Liver (tissue), 8 donors: ENCODE measurements at regions not wholly inside any gene's neighbourhood (a gene's known extent, or its start where the extent isn't known, plus 50 kb on each side); places are given as distances from the start of the nearest gene placed in this dataset.

ENCODE experiments used
- DNase-seq: peaks from one replicate; pipeline ENCODE4 v3.0.0-alpha.2; 2017; ENCODE audit warnings: low spot score
- H3K27ac ChIP-seq, 2 donors: one replicate each; pipeline ENCODE4 v1.7.0; 2013; ENCODE audit warnings: inconsistent platforms in 2 of 2, low read length in 2 of 2, control low read depth in 1 of 2, low read depth in 1 of 2, mild to moderate bottlenecking in 1 of 2
- H3K27me3 ChIP-seq, 4 donors: one replicate each; pipeline versions ENCODE4 v1.6.1 to v1.7.0; 2013; ENCODE audit warnings: low read length in 3 of 4, inconsistent platforms in 1 of 4, mild to moderate bottlenecking in 1 of 4, moderate library complexity in 1 of 4; ENCODE audit not compliant: control insufficient read depth in 4 of 4, insufficient read depth in 4 of 4
- H3K36me3 ChIP-seq, 4 donors: one replicate each; pipeline versions ENCODE4 v1.6.1 to v1.7.0; 2013; ENCODE audit warnings: low read length in 3 of 4, mild to moderate bottlenecking in 3 of 4, low read depth in 1 of 4, moderate library complexity in 1 of 4; ENCODE audit not compliant: control insufficient read depth in 4 of 4, insufficient read depth in 3 of 4
- H3K4me1 ChIP-seq, 4 donors: one replicate each; pipeline versions ENCODE4 v1.6.1 to v1.7.0; 2013; ENCODE audit warnings: low read length in 3 of 4, mild to moderate bottlenecking in 3 of 4, moderate library complexity in 1 of 4; ENCODE audit not compliant: control insufficient read depth in 4 of 4, insufficient read depth in 4 of 4
- H3K4me3 ChIP-seq, 3 donors: one replicate each; pipeline versions ENCODE4 v1.6.1 to v1.7.0; 2013; ENCODE audit warnings: low read length in 3 of 3, control low read depth in 1 of 3, low read depth in 1 of 3, mild to moderate bottlenecking in 1 of 3
- H3K9ac ChIP-seq, 2 donors: one replicate each; pipeline ENCODE4 v1.7.0; 2013; ENCODE audit warnings: low read length in 2 of 2, mild to moderate bottlenecking in 2 of 2, moderate library complexity in 2 of 2, control low read depth in 1 of 2, low read depth in 1 of 2
- H3K9me3 ChIP-seq, 4 donors: one replicate each; pipeline versions ENCODE4 v1.6.1 to v1.7.0; 2013; ENCODE audit warnings: low read length in 3 of 4; ENCODE audit not compliant: control insufficient read depth in 4 of 4
- CTCF ChIP-seq: fragments of 150-350 bp; IDR thresholded peaks from 2 replicates; pipeline ENCODE4 v1.5.1; 2017; ENCODE audit warnings: improper control_type of control experiment, low read depth, low read length; ENCODE audit not compliant: missing input control
- EGR1 ChIP-seq, 2 donors: IDR thresholded peaks; 2 replicates each; pipeline ENCODE4 v1.6.1; 2016 to 2018; ENCODE audit warnings: antibody characterized with exemption in 2 of 2, low read depth in 2 of 2
- FOXA1 ChIP-seq: IDR thresholded peaks from 2 replicates; pipeline ENCODE4 v1.6.1; 2016; ENCODE audit warnings: antibody characterized with exemption
- FOXA2 ChIP-seq: IDR thresholded peaks from 2 replicates; pipeline ENCODE4 v1.6.1; 2016; ENCODE audit warnings: antibody characterized with exemption
- GABPA ChIP-seq, 2 donors: IDR thresholded peaks in 1 of 2; conservative IDR thresholded peaks in 1 of 2; 2 replicates each; pipeline ENCODE4 v1.6.1; 2016; ENCODE audit warnings: antibody characterized with exemption in 2 of 2, mild to moderate bottlenecking in 1 of 2, moderate library complexity in 1 of 2
- HNF4A ChIP-seq, 2 donors: conservative IDR thresholded peaks; 2 replicates each; pipeline ENCODE4 v1.6.1; 2016; ENCODE audit warnings: antibody characterized with exemption in 2 of 2, mild to moderate bottlenecking in 2 of 2
- NR2F2 ChIP-seq: IDR thresholded peaks from 2 replicates; pipeline ENCODE4 v1.6.1; 2016; ENCODE audit warnings: antibody characterized with exemption
- RAD21 ChIP-seq, 2 donors: IDR thresholded peaks; 2 replicates each; pipeline ENCODE4 v1.6.1; 2016; ENCODE audit warnings: antibody characterized with exemption in 2 of 2, mild to moderate bottlenecking in 2 of 2
- REST ChIP-seq: IDR thresholded peaks from 2 replicates; pipeline ENCODE4 v1.6.1; 2016; ENCODE audit warnings: antibody characterized with exemption, mild to moderate bottlenecking
- RXRA ChIP-seq, 2 donors: IDR thresholded peaks; 2 replicates each; pipeline ENCODE4 v1.6.1; 2017 to 2018; ENCODE audit warnings: antibody characterized with exemption in 2 of 2, mild to moderate bottlenecking in 1 of 2
- SP1 ChIP-seq: IDR thresholded peaks from 2 replicates; pipeline ENCODE4 v1.6.1; 2018; ENCODE audit warnings: antibody characterized with exemption, mild to moderate bottlenecking
- TAF1 ChIP-seq: conservative IDR thresholded peaks from 2 replicates; pipeline ENCODE4 v1.6.1; 2016; ENCODE audit warnings: antibody characterized with exemption, mild to moderate bottlenecking
- YY1 ChIP-seq: IDR thresholded peaks from 2 replicates; pipeline ENCODE4 v1.6.1; 2016; ENCODE audit warnings: antibody characterized with exemption, mild to moderate bottlenecking
- ZBTB33 ChIP-seq: IDR thresholded peaks from 2 replicates; pipeline ENCODE4 v1.6.1; 2016; ENCODE audit warnings: antibody characterized with exemption
- WGBS: extraction: QIAGEN DNeasy Blood & Tissue Kit; methylation state at CpG from one replicate; pipeline ENCODE4 v1.1.7; 2013; 5-methylcytosine and 5-hydroxymethylcytosine counted together
- donor health status: healthy.
- donor health status: healthy.
- donor health status: healthy.
- donor health status: healthy.
- donor health status: healthy.

GRCh38 chr14:65800694-65801093, 388.2 kb downstream of the FUT8 start:
- Histone ChIP-seq H3K4me1 (no peaks in the 10 kb centered on the region), H3K36me3 (no peaks in the 10 kb centered on the region), H3K9ac (no peak overlapping the region), H3K27me3 (no peaks in the 10 kb centered on the region), H3K4me3 (no peak overlapping the region), H3K27ac (no peak overlapping the region), H3K9me3 (no peaks in the 10 kb centered on the region)
- 84% methylated on average over 6 of the region's 6 CpGs for WGBS
- no peak for TF ChIP-seq ZBTB33
- no peak for TF ChIP-seq GABPA (IDR thresholded peaks at IDR 0.05 in 1 of 2, conservative IDR thresholded peaks at IDR 0.05 in 1 of 2)
- TF ChIP-seq RXRA (IDR thresholded peaks at IDR 0.05): no peak
- no peak for TF ChIP-seq HNF4A (conservative IDR thresholded peaks at IDR 0.05)
- no peak for TF ChIP-seq RAD21 (IDR thresholded peaks at IDR 0.05)
- no peak for DNase-seq

- H3K27me3 ChIP-seq: no peaks in the 10 kb centered on the region
- H3K9ac ChIP-seq: no peak overlapping the region
- no peaks in the 10 kb centered on the region for H3K4me1 ChIP-seq
- H3K9me3 ChIP-seq: no peaks in the 10 kb centered on the region
- WGBS: 71% methylated on average over 2 of the region's 2 CpGs
- TF ChIP-seq FOXA1 (no peak), TAF1 (no peak), NR2F2 (no peak), RAD21 (IDR thresholded peaks at IDR 0.05) (no peak), GABPA (IDR thresholded peaks at IDR 0.05 in 1 of 2, conservative IDR thresholded peaks at IDR 0.05 in 1 of 2) (no peak), SP1 (no peak), REST (no peak), FOXA2 (no peak), YY1 (no peak), CTCF (no peak), EGR1 (IDR thresholded peaks at IDR 0.05; ENCODE audit: low read depth in 2 of 2) (no peak), HNF4A (conservative IDR thresholded peaks at IDR 0.05) (no peak)
- H3K4me3 ChIP-seq: no peak overlapping the region
- H3K27ac ChIP-seq: no peak overlapping the region
- DNase-seq: no peak
- H3K36me3 ChIP-seq: no peaks in the 10 kb centered on the region
Measured at GRCh38 chr14:65802196-65802595, 389.7 kb downstream of the FUT8 start.
